Left kidney (tissue), 1 donor: ENCODE measurements at regions not wholly inside any gene's neighbourhood (a gene's known extent, or its start where the extent isn't known, plus 50 kb on each side); places are given as distances from the start of the nearest gene placed in this dataset.
A peak's percentile ranks its signal among the peaks of the same experiment; 100 is the strongest.
"Not testable (repeated sequence)": the region's sequence is repeated elsewhere in the genome, so short reads cannot be mapped to it uniquely, and the experiment has no call there.

Experiments
- DNase-seq: peaks from one replicate; pipeline ENCODE4 v3.0.0-alpha.2; 2013

DNA sequence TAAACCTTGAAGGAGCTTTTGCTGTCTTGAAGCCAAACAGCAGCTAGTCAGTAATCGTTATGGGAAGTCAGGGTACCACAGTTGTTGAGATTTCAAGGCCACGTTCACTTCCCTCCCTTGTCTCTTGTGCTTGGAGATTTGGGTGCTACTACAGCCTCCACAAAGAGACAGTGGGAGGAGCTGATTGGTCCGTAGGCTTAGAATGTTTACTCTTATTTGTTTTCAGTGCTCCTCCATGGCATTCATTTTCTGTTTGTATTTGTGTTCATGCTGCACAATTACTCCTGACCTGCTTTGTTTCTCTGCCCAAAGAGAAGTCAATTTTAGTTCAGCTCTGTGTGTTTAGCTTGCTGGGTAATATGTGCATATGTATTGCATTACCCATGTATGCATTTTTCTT is 147.7 kb downstream of the PRL start:
- DNase-seq, result no peak

DNA sequence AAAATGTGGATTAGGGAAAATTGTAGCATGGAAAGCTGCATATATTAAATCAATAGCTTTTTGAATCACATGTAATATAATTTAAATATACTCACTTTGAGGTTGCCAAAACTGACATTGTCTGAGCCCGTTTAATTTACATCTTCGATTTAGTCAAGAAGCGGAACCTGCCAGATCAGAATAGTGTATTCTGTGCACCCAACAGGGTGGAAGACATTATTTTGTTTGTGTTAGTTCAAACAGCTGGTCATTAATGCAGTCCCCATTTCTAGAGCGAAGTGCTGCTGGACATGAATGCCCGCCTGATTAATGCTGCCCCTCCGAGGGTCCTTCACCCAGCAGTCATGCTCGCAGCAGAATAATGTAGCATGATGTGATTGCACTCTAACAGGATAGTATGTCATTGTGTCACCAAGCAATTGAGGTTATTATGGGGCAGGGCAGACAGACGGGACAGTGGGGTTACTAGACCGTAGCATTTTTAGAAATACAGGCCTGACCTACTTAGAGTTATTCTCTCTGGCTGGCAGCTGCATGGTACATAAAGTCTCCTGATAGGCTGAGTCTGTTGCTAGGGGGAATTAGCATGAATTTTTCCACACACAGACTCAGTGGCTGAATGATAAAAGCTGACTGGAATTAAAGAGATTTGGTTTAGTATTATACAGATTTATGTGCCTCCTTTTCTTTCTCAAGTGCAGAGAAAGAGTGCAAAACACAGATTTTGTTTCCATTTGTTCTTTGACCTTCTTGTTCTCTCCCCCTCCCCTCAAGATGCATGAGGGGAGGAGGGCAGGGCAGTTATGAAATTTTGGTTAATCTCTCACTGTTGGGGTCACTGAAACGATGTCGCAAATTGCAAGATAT is 147.1 kb downstream of the PRL start:
- DNase-seq, result peak; percentile 70

DNA sequence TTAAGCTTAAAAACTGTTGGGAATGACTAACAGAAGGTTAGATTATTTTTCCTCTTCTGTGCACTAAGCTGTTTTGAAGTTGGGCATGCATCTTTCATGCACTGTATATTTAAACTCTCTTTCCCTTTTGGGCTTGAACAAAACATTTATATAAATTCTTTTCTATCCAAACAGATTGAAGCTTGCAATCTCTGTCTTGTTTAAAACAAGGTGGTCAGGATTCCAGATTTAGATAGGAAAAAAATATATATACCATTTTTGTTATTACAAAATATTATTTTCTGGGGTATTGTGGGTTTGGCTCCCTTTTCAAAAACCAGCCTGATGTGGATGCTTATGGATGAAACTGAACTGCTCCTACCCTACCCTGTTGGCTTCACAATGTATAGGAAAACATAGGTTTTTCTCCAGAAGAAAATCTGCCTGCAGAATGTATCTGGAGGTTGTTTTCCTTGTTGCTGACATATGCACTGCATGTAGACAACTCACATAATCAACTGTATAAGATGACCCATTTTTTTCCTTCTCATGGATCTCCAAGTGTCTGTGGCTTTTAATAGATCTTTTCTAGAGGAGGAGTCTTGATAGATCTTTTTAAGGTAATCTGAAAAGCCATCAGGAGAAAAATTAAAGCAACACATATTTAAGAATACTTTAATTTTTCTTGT is 146.3 kb downstream of the PRL start:
- DNase-seq, result no peak

DNA sequence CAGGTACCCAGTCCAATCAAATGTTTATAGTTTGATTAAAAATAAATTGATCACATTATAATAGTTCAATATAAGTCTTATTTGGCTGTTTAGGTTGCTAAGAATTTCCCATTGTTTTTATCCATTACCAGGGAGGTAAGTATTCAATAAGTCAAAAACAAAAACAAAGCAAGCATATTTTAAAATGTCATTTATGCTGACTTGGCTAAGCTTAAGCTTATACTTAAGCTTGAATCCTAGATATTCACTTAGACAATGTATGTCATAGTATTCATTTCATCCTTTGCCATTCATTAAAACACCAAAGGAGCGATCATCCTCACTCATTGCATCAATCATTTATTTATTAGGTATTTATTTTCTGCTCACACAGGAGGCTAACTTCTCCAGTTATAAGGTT is 144.9 kb downstream of the PRL start:
- no peak for DNase-seq

DNA sequence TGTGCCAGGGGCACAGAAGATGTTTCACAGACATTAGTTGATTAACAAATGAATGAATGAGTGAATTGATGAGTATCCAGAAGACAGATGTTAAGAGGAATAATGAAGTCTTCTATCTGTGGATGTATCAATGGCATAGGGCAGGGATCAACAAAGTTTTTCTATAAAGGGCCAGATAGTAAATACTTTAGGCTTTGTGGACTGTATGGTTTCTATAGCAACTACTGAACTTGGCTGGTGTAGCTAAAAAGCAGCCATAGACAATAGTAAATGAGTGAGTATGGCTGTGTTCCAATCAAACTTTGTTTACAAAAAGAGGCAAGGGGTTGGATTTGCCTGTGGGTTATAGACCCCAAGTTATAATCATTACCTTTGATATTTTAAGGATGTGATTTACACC is 144.0 kb downstream of the PRL start:
- DNase-seq, result no peak

DNA sequence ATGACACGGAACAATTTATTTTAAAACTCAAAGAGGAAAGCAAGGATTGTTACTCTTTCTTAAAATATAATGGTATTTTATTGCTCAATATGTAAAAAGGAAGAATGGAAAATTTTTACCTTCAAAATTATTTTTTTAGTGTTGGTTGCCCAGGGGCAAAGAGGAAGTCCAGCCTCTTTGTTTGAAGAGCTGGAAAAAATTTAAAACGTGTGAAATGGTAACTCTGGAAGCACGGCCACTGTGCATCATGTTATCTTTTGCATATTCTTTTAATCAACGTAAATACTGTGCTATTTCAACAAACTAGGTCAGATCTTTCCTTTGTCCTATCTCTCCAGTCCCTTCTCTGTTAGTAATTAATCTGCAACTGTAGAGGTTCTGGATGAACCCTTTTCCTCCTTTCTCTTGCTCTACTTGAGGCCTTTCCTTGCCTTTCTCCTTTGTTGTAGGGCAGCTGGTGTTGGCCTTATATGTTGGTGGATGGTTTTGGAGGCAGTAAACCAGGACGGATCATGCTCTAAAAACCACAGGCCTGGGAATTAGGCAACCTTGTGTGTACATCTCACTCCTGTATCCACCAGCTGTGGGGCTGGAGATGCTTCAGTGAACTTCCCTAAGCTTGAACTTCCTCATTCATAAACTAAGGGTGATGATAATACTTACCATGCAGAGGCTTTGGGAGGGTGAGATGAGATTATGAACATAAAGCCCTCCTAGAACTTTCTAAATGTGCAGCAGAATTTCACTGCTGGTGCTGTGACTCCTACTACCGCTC is 143.3 kb downstream of the PRL start:
- no peak for DNase-seq

DNA sequence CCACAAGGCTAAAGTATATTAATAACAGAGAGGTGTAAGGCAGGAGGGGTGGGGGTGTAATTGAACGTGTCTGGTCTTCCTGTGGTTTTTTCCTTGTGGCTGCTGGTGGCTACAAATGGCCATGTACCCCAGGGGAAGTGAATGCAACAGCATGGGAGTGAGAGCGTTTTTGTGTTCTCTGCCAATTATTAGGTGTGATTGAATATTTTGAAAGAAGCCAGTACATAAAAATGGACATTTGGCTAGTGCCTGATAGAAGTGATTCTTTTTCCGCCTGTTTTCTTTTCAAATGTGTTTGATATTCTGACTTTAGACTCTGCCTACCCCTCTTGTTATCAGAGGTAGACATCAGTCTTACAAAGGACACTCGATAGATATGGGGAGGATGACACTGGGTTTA is 141.3 kb downstream of the PRL start:
- DNase-seq, result no peak

DNA sequence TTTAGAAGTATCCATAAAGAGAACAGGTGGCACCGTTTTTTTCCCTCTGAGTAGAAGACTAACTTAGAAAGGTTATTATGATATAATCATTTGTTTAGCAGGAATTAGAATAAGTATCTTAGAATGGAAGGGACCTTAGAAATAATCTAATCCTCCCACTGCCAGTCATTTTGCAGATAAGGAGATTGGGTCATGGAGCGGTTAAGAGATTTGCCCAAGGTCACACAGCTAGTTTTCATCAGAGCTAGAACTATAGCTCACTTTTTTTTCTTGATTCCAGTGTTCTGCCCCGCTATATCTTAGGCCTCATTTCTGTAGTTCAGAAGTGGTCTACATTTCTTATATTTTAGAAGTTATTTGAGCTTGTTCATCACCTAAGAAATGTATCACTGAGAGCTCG is 139.6 kb downstream of the PRL start:
- DNase-seq, result no peak

DNA sequence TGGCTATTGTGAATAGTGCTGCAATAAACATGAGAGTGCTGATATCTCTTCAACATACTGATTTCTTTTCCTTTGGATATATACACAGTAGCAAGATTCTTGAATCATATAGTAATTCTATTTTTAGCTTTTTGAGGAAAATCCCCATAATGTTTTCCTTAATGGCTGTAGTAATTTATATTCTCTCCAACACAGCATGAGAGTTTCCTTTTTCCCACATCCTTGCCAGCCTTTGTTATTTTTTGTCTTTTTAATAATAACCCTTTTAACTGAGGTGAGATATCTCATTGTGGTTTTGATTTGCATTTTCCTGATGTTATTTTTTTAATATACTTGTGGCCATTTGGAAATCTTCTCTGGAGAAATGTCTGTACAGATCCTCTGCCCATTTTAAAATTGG is 132.6 kb downstream of the PRL start:
- DNase-seq, result no peak

DNA sequence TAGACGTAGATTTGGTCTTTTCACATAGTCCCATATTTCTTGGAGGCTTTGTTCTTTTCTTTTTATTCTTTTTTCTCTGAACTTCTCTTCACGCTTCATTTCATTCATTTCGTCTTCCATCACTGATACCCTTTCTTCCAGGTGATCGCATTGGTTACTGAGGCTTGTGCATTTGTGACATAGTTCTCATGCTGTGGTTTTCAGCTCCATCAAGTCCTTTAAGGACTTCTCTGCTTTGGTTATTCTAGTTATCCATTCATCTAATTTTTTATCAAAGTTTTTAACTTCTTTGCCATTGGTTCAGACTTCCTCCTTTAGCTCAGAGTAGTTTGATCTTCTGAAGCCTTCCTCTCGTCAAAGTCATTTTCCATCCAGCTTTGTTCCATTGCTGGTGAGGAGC is 125.8 kb downstream of the PRL start:
- DNase-seq, result not testable (repeated sequence)

DNA sequence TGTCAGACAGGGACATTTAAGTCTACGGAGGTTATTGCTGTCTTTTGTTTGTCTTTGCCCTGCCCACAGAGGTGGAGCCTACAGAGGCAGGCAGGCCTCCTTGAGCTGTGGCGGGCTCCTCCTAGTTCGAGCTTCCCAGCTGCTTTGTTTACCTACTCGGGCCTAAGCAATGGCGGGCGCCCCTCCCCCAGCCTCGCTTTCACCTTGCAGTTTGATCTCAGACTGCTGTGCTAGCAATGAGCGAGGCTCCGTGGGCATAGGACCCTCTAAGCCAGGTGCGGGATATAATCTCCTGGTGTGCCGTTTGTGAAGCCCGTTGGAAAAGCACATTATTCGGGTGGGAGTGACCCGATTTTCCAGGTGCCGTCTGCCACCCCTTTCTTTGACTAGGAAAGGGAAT is 125.0 kb downstream of the PRL start:
- DNase-seq, result not testable (repeated sequence)

DNA sequence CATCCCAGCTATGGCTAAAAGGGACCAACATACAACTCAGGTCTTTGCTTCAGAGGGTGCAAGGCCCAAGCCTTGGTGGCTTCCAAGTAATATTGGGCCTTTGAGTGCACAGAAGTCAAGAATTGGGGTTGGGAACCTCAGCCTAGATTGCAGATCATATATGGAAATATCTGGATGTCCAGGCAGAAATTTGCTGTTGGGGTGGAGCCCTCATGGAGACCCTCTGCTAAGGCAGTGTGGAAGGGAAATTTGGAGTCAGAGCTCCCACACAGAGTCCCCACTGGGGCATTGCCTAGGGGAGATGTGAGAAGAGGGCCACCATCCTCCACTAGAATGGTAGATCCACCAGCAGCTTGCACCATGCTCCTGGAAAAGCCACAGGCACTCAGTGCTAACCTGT is 123.5 kb downstream of the PRL start:
- no peak for DNase-seq

DNA sequence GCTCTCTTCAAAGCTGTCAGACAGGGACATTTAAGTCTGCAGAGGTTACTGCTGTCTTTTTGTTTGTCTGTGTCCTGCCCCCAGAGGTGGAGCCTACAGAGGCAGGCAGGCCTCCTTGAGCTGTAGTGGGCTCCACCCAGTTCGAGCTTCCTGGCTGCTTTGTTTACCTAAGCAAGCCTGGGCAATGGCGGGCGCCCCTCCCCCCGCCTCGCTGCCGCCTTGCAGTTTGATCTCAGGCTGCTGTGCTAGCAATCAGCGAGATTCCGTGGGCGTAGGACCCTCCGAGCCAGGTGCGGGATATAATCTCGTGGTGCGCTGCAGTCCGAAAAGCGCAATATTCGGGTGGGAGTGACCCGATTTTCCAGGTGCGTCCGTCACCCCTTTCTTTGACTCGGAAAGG is 116.6 kb downstream of the PRL start:
- not testable (repeated sequence) for DNase-seq

DNA sequence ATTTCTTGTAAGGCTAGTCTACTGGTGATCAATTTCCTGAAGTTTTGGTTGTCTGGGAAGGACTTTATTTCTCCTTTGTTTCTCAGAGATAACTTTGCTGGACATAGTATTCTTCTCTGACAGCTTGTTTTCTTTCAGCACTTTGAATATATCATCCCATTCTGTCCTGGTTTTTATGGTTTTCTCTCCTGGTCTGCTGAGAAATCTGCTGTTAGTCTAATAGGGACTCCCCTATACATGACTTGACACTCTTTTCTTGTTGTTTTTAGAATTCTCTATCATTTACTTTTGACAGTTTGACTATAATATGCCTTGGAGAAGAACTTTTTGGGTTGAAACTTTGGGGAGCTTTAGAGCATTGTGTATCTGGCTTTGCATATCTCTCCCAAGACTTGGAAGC is 112.5 kb downstream of the PRL start:
- DNase-seq, result no peak

DNA sequence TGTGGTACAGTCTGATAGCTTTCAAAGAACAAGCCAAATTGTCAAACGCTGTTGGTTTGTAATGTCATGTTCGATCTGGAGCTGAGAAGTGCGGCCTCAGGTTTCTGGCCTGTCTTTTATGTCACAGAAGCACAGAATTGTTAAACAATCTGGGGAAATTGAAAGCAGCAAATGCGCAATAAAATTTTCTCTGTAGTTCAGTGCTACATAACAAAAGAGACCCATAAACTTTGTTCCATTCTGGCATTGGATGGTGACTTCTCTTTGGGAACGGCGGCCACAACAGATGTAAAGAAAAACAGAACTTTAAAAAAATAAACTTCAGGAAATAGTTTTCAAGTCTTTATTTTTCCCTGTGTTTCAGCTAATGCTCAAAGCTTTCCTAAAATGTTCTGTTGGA is 106.9 kb downstream of the PRL start:
- no peak for DNase-seq

DNA sequence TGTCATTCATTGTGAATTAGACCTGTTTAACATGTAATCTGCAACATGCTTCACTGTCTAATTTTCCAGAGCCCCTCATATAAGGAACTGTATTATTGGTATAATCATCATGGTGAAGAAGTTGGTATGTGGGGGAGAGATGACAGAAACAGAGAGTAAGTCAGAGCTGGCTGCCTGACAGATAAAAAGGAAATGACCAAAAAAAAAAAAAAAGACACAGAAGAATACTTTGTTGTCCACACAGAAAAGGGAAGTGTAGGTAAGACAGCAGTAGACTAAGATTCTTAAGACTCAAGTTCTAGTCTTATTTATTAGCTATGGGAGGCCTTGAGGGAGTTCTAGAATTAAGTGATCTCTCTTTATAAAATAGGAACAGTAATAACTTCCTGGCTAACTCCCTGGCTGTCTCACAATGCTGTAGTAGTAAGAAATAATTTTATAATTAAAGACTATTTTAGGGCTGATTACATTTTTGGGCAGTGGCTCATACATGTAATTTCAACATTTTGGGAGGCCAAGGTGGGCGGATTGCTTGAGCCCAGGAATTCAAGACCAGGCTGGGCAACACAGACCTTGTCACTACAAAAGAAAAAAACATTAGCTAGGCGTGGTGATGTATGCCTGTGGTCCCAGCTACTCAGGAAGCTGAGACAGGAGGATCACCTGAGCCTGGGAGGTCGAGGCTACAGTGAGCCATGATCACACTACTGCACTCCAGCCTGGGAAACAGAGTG is 102.5 kb downstream of the PRL start:
- no peak for DNase-seq

DNA sequence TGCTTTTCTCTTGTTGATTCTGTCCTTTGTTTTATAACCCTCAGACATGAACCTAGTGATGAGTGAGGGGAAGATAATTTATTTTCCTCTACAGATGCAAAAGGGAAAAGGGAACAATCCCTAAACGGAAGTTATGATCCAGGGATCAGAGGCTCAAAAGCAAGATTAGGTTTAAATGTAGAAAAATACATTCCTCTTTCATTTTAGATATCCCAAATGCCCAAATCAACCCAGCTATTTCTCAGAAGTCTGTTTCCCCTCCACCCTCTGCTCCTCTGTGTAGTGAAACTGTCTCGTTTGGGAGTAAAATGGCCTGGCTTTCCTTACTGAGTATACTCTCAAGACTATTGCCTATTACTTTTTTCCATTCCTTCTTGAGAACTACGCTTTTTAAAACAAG is 97.1 kb downstream of the PRL start:
- no peak for DNase-seq

DNA sequence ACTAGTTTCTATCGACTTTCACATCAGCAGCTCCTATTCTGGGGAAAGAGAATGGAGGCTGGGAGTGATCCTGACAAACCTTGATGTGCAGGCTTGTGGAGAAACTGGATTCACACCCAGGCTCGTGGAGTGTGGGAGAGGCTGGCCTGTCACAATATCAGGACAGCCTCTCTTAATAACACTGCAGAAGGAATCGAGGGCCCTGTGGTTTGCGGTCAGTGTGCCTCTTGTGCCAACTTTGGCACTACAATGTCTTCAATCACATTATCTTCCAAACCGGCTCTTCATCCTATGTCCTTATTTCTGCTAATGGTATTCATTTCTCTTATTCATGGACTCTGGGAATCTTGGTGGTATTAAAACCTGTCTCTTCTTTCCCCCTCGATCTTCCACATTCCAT is 92.7 kb downstream of the PRL start:
- no peak for DNase-seq

DNA sequence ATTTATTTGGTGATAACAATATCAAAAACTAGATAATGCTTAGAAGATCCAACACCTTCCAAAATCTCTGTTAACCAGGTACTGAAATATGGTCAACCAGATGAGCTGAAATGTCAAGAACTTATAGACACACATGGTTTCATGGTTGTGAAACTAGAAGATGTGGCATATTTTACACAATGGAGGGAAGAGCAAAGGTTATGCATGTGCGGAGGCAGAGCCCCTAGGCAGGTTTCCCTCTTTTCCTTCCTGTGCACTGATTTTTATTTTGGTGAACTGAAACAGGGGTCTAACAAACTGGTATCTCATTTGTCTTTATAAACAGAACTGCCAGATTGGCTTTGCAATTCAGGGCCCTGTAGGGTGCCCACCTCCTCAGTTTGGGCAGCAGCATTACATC is 91.6 kb downstream of the PRL start:
- no peak for DNase-seq

DNA sequence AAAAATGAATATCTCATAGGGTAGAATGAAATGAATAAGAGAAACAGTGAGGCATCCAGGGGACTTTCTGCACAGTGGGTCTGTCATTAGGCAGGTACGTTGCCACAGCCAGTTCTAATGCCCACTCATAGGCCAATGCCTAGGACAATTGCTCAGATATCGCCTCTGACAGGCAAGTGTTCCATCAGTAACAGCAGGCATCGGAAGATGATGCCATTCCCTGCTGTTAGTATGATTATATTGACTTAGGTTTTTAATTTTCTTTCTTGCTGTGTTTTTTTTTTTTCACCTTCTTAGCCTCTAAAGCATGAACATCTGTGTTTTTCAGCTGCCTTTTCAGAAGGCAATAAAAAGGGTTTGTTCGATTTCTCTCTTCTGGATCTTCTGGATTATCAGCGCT is 90.7 kb downstream of the PRL start:
- no peak for DNase-seq

DNA sequence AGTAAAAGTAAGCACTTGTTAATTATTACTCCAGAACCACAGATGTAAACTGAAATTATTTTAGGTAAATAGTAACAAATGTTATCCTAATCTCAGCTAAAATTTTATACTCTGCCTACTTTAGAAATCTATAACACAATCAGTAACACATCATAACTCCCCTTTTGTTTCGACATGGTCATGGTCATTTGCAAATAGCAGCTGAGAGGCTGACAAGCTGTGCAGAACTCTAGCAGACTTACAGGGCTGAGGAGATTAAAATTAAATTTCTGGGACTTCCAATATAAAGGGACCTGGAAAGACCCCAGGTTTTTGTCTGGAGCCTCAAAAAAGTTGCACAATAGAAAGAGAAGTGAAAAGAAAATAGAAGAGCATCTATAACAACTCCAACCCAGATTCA is 88.8 kb downstream of the PRL start:
- no peak for DNase-seq

DNA sequence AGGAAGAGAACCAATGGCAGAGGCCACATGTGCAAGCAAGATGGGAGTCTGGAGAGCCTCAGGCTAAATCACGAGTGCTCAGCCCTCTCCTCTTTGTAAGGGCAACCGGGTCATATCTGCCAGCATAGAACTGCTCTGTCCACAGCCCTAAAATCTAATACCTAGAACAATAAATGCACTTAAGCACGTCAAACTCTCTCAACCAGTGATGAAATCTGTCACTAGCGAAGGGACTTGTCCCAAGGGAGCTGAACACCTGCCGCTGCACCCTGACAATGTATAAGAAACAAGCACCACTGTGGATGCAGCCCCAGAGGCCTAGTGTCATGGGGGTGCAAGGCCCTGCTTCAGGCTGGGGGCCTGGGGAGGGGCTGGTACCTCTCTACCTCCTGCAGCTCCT is 82.5 kb downstream of the PRL start:
- no peak for DNase-seq
